Left lung (tissue), 4 donors: ENCODE measurements at regions not wholly inside any gene's neighbourhood (a gene's known extent, or its start where the extent isn't known, plus 50 kb on each side); places are given as distances from the start of the nearest gene placed in this dataset.
"Not testable (repeated sequence)": the region's sequence is repeated elsewhere in the genome, so short reads cannot be mapped to it uniquely, and the experiment has no call there.

ENCODE experiments used
- ATAC-seq: fragments of 200-7000 bp; cut with Tn5 transposase; one replicate; pipeline ENCODE4 v1.9.1; 2020; ENCODE audit warnings: moderate library complexity
- DNase-seq, 4 donors: peaks; one replicate each; pipeline ENCODE4 v3.0.0-alpha.2; 2013 to 2020
- H3K27ac ChIP-seq, 2 donors: fragments of 200-600 bp; sonication (generic) in 1 of 2; one replicate each; pipeline versions ENCODE4 v1.5.0 to v1.8.0; 2020 to 2021
- H3K27me3 ChIP-seq, 2 donors: fragments of 200-600 bp; sonication (generic) in 1 of 2; one replicate each; pipeline versions ENCODE4 v1.5.0 to v1.8.0; 2020 to 2021
- H3K36me3 ChIP-seq, 2 donors: fragments of 200-600 bp; sonication (generic) in 1 of 2; one replicate each; pipeline versions ENCODE4 v1.5.0 to v1.8.0; 2020 to 2021
- H3K4me1 ChIP-seq, 2 donors: fragments of 200-600 bp; one replicate each; pipeline ENCODE4 v1.8.0; 2021
- H3K4me3 ChIP-seq, 2 donors: fragments of 200-600 bp; sonication (generic) in 1 of 2; one replicate each; pipeline versions ENCODE4 v1.5.0 to v1.8.0; 2020 to 2021; ENCODE audit warnings: mild to moderate bottlenecking in 1 of 2
- H3K9me3 ChIP-seq, 2 donors: fragments of 200-600 bp; sonication (generic) in 1 of 2; one replicate each; pipeline versions ENCODE4 v1.5.0 to v1.8.0; 2020 to 2021
- CTCF ChIP-seq, 2 donors: fragments of 200-600 bp; sonication (generic) in 1 of 2; IDR thresholded peaks; one replicate each; pipeline versions ENCODE4 v1.5.0 to v1.8.0; 2021; ENCODE audit warnings: antibody characterized with exemption in 2 of 2
- intact Hi-C, 2 donors: fragments of 100-400 bp; cut with DNase I; formaldehyde crosslinking; loops; one replicate each; pipeline versions ENCODE4 v1.11.2 to v1.14.2; 2022
- donor health status: DM: no; HTN: yes; CAD: no.
- donor health status: DM: no; HTN: no; CAD: no.

- no peak for ATAC-seq
- Histone ChIP-seq H3K36me3 (no peaks in the 10 kb centered on the region), H3K9me3 (no peaks in the 10 kb centered on the region), H3K27me3 (no peaks in the 10 kb centered on the region), H3K4me3 (no peak overlapping the region), H3K27ac (no peak overlapping the region), H3K4me1 (no peaks in the 10 kb centered on the region)
- TF ChIP-seq CTCF (IDR thresholded peaks at IDR 0.05) = no peak
- intact Hi-C loops = no loop called here
- no peak for DNase-seq
These were observed 533.8 kb downstream of the ADCYAP1 start for GRCh38 chr18:1438458-1438910.

GRCh38 chr18:1438967-1439366, 534.3 kb downstream of the ADCYAP1 start:
- no peak overlapping the region for H3K4me3 ChIP-seq
- H3K36me3 ChIP-seq = no peaks in the 10 kb centered on the region
- no peak for TF ChIP-seq CTCF (IDR thresholded peaks at IDR 0.05)
- H3K4me1 ChIP-seq = no peaks in the 10 kb centered on the region
- intact Hi-C loops = no loop called here
- no peak for DNase-seq
- ATAC-seq = peak; percentile 31
- no peak overlapping the region for H3K27ac ChIP-seq
- no peaks in the 10 kb centered on the region for H3K9me3 ChIP-seq
- no peaks in the 10 kb centered on the region for H3K27me3 ChIP-seq

GRCh38 chr18:1444062-1444461, 539.4 kb downstream of the ADCYAP1 start:
- H3K4me1 ChIP-seq, H3K9me3 ChIP-seq, H3K27ac ChIP-seq, intact Hi-C loops, H3K36me3 ChIP-seq, H3K27me3 ChIP-seq, H3K4me3 ChIP-seq, DNase-seq, ATAC-seq: not testable (repeated sequence)

GRCh38 chr18:1446765-1447164, 542.1 kb downstream of the ADCYAP1 start:
- intact Hi-C loops = no loop called here
- Histone ChIP-seq H3K36me3 (no peaks in the 10 kb centered on the region), H3K27ac (no peak overlapping the region), H3K4me3 (no peak overlapping the region), H3K9me3 (peaks cover 0 to 5% of the 10 kb centered on the region in 2 donors), H3K4me1 (no peaks in the 10 kb centered on the region), H3K27me3 (no peaks in the 10 kb centered on the region)
- DNase-seq = no peak
- no peak for TF ChIP-seq CTCF (IDR thresholded peaks at IDR 0.05)
- no peak for ATAC-seq

- Histone ChIP-seq H3K4me3 (no peak overlapping the region), H3K27me3 (no peaks in the 10 kb centered on the region), H3K27ac (no peak overlapping the region), H3K36me3 (no peaks in the 10 kb centered on the region), H3K4me1 (no peaks in the 10 kb centered on the region), H3K9me3 (peaks cover 0 to 24% of the 10 kb centered on the region in 2 donors)
- ATAC-seq = no peak
- DNase-seq = no peak
- no peak for TF ChIP-seq CTCF (IDR thresholded peaks at IDR 0.05)
- intact Hi-C loops = no loop called here
These were observed 548.1 kb downstream of the ADCYAP1 start for GRCh38 chr18:1452821-1453220.

- intact Hi-C loops = no loop called here
- Histone ChIP-seq H3K9me3 (peaks cover 0 to 31% of the 10 kb centered on the region in 2 donors), H3K4me1 (no peaks in the 10 kb centered on the region), H3K27ac (no peak overlapping the region), H3K27me3 (no peaks in the 10 kb centered on the region), H3K4me3 (no peak overlapping the region), H3K36me3 (no peaks in the 10 kb centered on the region)
- no peak for ATAC-seq
- no peak for DNase-seq
- no peak for TF ChIP-seq CTCF (IDR thresholded peaks at IDR 0.05)
These were observed 550.9 kb downstream of the ADCYAP1 start for GRCh38 chr18:1455605-1456004.
